HepG2 (cell line): ENCODE measurements at regions not wholly inside any gene's neighbourhood (a gene's known extent, or its start where the extent isn't known, plus 50 kb on each side); places are given as distances from the start of the nearest gene placed in this dataset.

Source experiments
- ETV6 ChIP-seq: sonication (generic); formaldehyde crosslinking; conservative IDR thresholded peaks from 2 replicates; pipeline ENCODE4 v1.4.0; 2020; ENCODE audit warnings: missing genetic modification reagents
- GTF3A ChIP-seq: sonication (generic); formaldehyde crosslinking; conservative IDR thresholded peaks from 2 replicates; pipeline ENCODE4 v1.4.0; 2020; ENCODE audit warnings: mild to moderate bottlenecking, missing genetic modification reagents
- MXI1 ChIP-seq: IDR thresholded peaks from 3 replicates; pipeline ENCODE4 v1.6.1; 2012; ENCODE audit warnings: low read depth, low read length, inconsistent platforms, borderline replicate concordance
- POLR2AphosphoS5 ChIP-seq: IDR thresholded peaks from 2 replicates; pipeline ENCODE4 v1.6.1; 2012; ENCODE audit warnings: low read depth, low read length
- RNF219 ChIP-seq: sonication (generic); formaldehyde crosslinking; IDR thresholded peaks from 2 replicates; pipeline ENCODE4 v1.5.0; 2020; ENCODE audit warnings: mild to moderate bottlenecking, missing genetic modification reagents
- STAT5B ChIP-seq: sonication (generic); formaldehyde crosslinking; IDR thresholded peaks from 2 replicates; pipeline ENCODE4 v1.4.0; 2020; ENCODE audit warnings: missing genetic modification reagents
- ZNF318 ChIP-seq: sonication (generic); formaldehyde crosslinking; IDR thresholded peaks from 2 replicates; pipeline ENCODE4 v1.4.0; 2020; ENCODE audit warnings: mild to moderate bottlenecking, missing genetic modification reagents
- ZNF513 ChIP-seq: sonication (generic); formaldehyde crosslinking; conservative IDR thresholded peaks from 2 replicates; pipeline ENCODE4 v1.5.0; 2020; ENCODE audit warnings: missing genetic modification reagents
- ZNF674 ChIP-seq: sonication (generic); formaldehyde crosslinking; IDR thresholded peaks from 2 replicates; pipeline ENCODE4 v1.5.0; 2020; ENCODE audit warnings: low read depth, mild to moderate bottlenecking, missing genetic modification reagents
- ZNF772 ChIP-seq: sonication (generic); formaldehyde crosslinking; IDR thresholded peaks from 2 replicates; pipeline ENCODE4 v1.5.0; 2020; ENCODE audit warnings: mild to moderate bottlenecking, missing genetic modification reagents
- TF ChIP-seq, protein P1 (sequence below), 2 experiments: sonication (generic) in 1 of 2; formaldehyde crosslinking in 1 of 2; IDR thresholded peaks; 2 replicates each; pipeline versions ENCODE4 v1.5.1 to v1.6.1; 2011 to 2020; ENCODE audit warnings: borderline replicate concordance in 1 of 2, low read depth in 1 of 2, low read length in 1 of 2, mild to moderate bottlenecking in 1 of 2, missing genetic modification reagents in 1 of 2, moderate library complexity in 1 of 2

DNA sequence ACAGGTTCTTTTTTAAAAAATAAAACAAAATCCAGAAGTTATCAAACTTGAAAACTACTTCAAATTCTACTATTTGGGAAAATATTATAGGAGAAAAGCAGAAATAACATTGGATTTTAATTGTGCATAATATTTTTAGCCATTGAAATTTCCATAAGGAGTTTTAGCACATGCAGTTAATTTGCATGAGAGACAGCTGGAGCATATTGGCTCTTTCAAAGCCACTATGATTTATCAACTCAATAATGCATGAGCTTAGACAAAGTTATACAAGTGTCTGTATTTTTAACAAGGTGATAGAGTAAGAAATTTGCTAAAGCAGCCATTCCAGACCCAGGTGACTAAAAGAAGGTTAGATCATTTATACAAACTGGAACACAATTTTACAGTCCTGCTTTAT lies 189.0 kb upstream of the TFAP2D start (continued):
- TF ChIP-seq ZNF513 (CRISPR knock-in tag): no peak
- no peak for TF ChIP-seq POLR2AphosphoS5
- TF ChIP-seq ZNF674 (CRISPR knock-in tag): no peak
- TF ChIP-seq STAT5B (CRISPR knock-in tag): no peak
- TF ChIP-seq RNF219: no peak
- TF ChIP-seq ETV6 (CRISPR knock-in tag): no peak
- no peak for TF ChIP-seq MXI1
- no peak for TF ChIP-seq ZNF772 (CRISPR knock-in tag)
- TF ChIP-seq, protein P1, sequence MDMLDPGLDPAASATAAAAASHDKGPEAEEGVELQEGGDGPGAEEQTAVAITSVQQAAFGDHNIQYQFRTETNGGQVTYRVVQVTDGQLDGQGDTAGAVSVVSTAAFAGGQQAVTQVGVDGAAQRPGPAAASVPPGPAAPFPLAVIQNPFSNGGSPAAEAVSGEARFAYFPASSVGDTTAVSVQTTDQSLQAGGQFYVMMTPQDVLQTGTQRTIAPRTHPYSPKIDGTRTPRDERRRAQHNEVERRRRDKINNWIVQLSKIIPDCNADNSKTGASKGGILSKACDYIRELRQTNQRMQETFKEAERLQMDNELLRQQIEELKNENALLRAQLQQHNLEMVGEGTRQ (IDR thresholded peaks at IDR 0.05; ENCODE audit: low read depth, low read length): no peak
- TF ChIP-seq, protein P1 (CRISPR knock-in tag; IDR thresholded peaks at IDR 0.05; ENCODE audit: borderline replicate concordance): no peak
- no peak for TF ChIP-seq ZNF318 (CRISPR knock-in tag)
- no peak for TF ChIP-seq GTF3A (CRISPR knock-in tag)
